ENCODE measurements at regions not wholly inside any gene's neighbourhood (a gene's known extent, or its start where the extent isn't known, plus 50 kb on each side); places are given as distances from the start of the nearest gene placed in this dataset.
A peak's percentile ranks its signal among the peaks of the same experiment; 100 is the strongest.

GRCh38 chr1:234533034-234533891, 54.3 kb upstream of the TARBP1 start:
- no peak for TF ChIP-seq CTCF (IDR thresholded peaks at IDR 0.05; ENCODE audit: control extremely low read depth, extremely low read depth)
- Histone ChIP-seq H3K9ac (ENCODE audit: insufficient read depth in 1 of 2, low read length in 2 of 2) (peak overlapping the region in 1 of 2 donors; percentile 81), H3K4me1 (ENCODE audit: control insufficient read depth in 5 of 5, insufficient read depth in 5 of 5, low read length in 5 of 5) (peaks cover 18 to 96% (median 70%) of the 10 kb centered on the region in 5 donors), H3K4me3 (no peak overlapping the region), H3K27me3 (ENCODE audit: control insufficient read depth in 3 of 3, insufficient read depth in 3 of 3, low read length in 2 of 3) (no peaks in the 10 kb centered on the region), H3K36me3 (ENCODE audit: control insufficient read depth in 4 of 4, insufficient read depth in 4 of 4, low read length in 4 of 4) (no peaks in the 10 kb centered on the region), H3K9me3 (ENCODE audit: control insufficient read depth in 4 of 4, insufficient read depth in 3 of 4, low read length in 3 of 4) (no peaks in the 10 kb centered on the region), H3K27ac (ENCODE audit: low read depth in 1 of 2, low read length in 1 of 2) (peak overlapping the region; percentile 86 to 96)
- ATAC-seq (ENCODE audit: insufficient read depth, low FRiP score) = peak; percentile 47
- DNase-seq = peak; percentile 56 to 71 (median 70)
- 81 to 88% methylated on average over 12 of the region's 12 CpGs for WGBS, 2 donors

- H3K27ac ChIP-seq (ENCODE audit: low read depth in 1 of 2, low read length in 1 of 2) = peak overlapping the region; percentile 96
- peaks cover 21 to 96% (median 71%) of the 10 kb centered on the region in 5 donors for H3K4me1 ChIP-seq (ENCODE audit: control insufficient read depth in 5 of 5, insufficient read depth in 5 of 5, low read length in 5 of 5)
- H3K27me3 ChIP-seq (ENCODE audit: control insufficient read depth in 3 of 3, insufficient read depth in 3 of 3, low read length in 2 of 3) = no peaks in the 10 kb centered on the region
- WGBS, 2 donors = 32 to 39% methylated on average over 7 of the region's 7 CpGs
- peak; percentile 49 to 86 (median 84) for DNase-seq
- no peaks in the 10 kb centered on the region for H3K36me3 ChIP-seq (ENCODE audit: control insufficient read depth in 4 of 4, insufficient read depth in 4 of 4, low read length in 4 of 4)
- peak; percentile 6 for ATAC-seq (ENCODE audit: insufficient read depth, low FRiP score)
- TF ChIP-seq CTCF (IDR thresholded peaks at IDR 0.05; ENCODE audit: control extremely low read depth, extremely low read depth) = no peak
- H3K9ac ChIP-seq (ENCODE audit: insufficient read depth in 1 of 2, low read length in 2 of 2) = peak overlapping the region in 1 of 2 donors; percentile 81
- H3K4me3 ChIP-seq = no peak overlapping the region
- no peaks in the 10 kb centered on the region for H3K9me3 ChIP-seq (ENCODE audit: control insufficient read depth in 4 of 4, insufficient read depth in 3 of 4, low read length in 3 of 4)
Observed at GRCh38 chr1:234532503-234532922, 53.5 kb upstream of the TARBP1 start.

GRCh38 chr1:234531151-234531635, 52.2 kb upstream of the TARBP1 start:
- WGBS, 2 donors = 64 to 86% methylated on average over 20 of the region's 20 CpGs
- no peaks in the 10 kb centered on the region for H3K36me3 ChIP-seq (ENCODE audit: control insufficient read depth in 4 of 4, insufficient read depth in 4 of 4, low read length in 4 of 4)
- H3K27me3 ChIP-seq (ENCODE audit: control insufficient read depth in 3 of 3, insufficient read depth in 3 of 3, low read length in 2 of 3) = no peaks in the 10 kb centered on the region
- H3K9ac ChIP-seq (ENCODE audit: insufficient read depth in 1 of 2, low read length in 2 of 2) = peak overlapping the region; percentile 53 to 81
- ATAC-seq (ENCODE audit: insufficient read depth, low FRiP score) (no peak), DNase-seq (peak in 1 of 3 donors; percentile 30)
- no peaks in the 10 kb centered on the region for H3K9me3 ChIP-seq (ENCODE audit: control insufficient read depth in 4 of 4, insufficient read depth in 3 of 4, low read length in 3 of 4)
- TF ChIP-seq CTCF (IDR thresholded peaks at IDR 0.05; ENCODE audit: control extremely low read depth, extremely low read depth) = no peak
- no peak overlapping the region for H3K4me3 ChIP-seq
- H3K27ac ChIP-seq (ENCODE audit: low read depth in 1 of 2, low read length in 1 of 2) = peak overlapping the region; percentile 96
- H3K4me1 ChIP-seq (ENCODE audit: control insufficient read depth in 5 of 5, insufficient read depth in 5 of 5, low read length in 5 of 5) = peaks cover 21 to 95% (median 61%) of the 10 kb centered on the region in 5 donors

Data from lung (tissue), 11 donors.